RPMI7951 (cell line): ENCODE measurements at regions not wholly inside any gene's neighbourhood (a gene's known extent, or its start where the extent isn't known, plus 50 kb on each side); places are given as distances from the start of the nearest gene placed in this dataset.
A peak's percentile ranks its signal among the peaks of the same experiment; 100 is the strongest.

ENCODE experiments used
- DNase-seq: peaks from one replicate; pipeline ENCODE4 v3.0.0-alpha.2; 2012; ENCODE audit warnings: low read depth

- DNase-seq: peak; percentile 32
Measured at GRCh38 chr10:32169556-32169955, 113.3 kb upstream of the KIF5B start.

GRCh38 chr10:32167450-32167849 is 111.2 kb upstream of the KIF5B start:
- DNase-seq: no peak

- DNase-seq: no peak
Measured at GRCh38 chr10:32166365-32166764, 110.1 kb upstream of the KIF5B start.

- DNase-seq: no peak
Measured at GRCh38 chr10:32163762-32164148, 107.5 kb upstream of the KIF5B start.

- peak; percentile 11 for DNase-seq
Measured at GRCh38 chr10:32163071-32163761, 107.0 kb upstream of the KIF5B start.

- DNase-seq: no peak
Measured at GRCh38 chr10:32161586-32161985, 105.4 kb upstream of the KIF5B start.

GRCh38 chr10:32160864-32161263 is 104.6 kb upstream of the KIF5B start:
- no peak for DNase-seq

- DNase-seq: no peak
Measured at GRCh38 chr10:32159264-32159663, 103.0 kb upstream of the KIF5B start.

GRCh38 chr10:32156031-32156495 is 99.8 kb upstream of the KIF5B start:
- no peak for DNase-seq

GRCh38 chr10:32155075-32155516 is 98.9 kb upstream of the KIF5B start:
- DNase-seq: peak; percentile 28

GRCh38 chr10:32153931-32154330 is 97.7 kb upstream of the KIF5B start:
- no peak for DNase-seq

- no peak for DNase-seq
Measured at GRCh38 chr10:32153252-32153651, 97.0 kb upstream of the KIF5B start.

GRCh38 chr10:32151871-32152270 is 95.6 kb upstream of the KIF5B start:
- peak; percentile 22 for DNase-seq

GRCh38 chr10:32150532-32151101 is 94.4 kb upstream of the KIF5B start:
- DNase-seq: no peak

- DNase-seq: peak; percentile 89
Measured at GRCh38 chr10:32149252-32149955, 93.2 kb upstream of the KIF5B start.

- DNase-seq: no peak
Measured at GRCh38 chr10:32148864-32149251, 92.6 kb upstream of the KIF5B start.

GRCh38 chr10:32147730-32148129 is 91.5 kb upstream of the KIF5B start:
- no peak for DNase-seq

- no peak for DNase-seq
Measured at GRCh38 chr10:32146166-32146565, 89.9 kb upstream of the KIF5B start.

- DNase-seq: no peak
Measured at GRCh38 chr10:32144817-32145688, 88.8 kb upstream of the KIF5B start.

GRCh38 chr10:32143302-32143847 is 87.2 kb upstream of the KIF5B start:
- no peak for DNase-seq

- peak; percentile 35 for DNase-seq
Measured at GRCh38 chr10:32142646-32143045, 86.4 kb upstream of the KIF5B start.
